ENCODE measurements at regions not wholly inside any gene's neighbourhood (a gene's known extent, or its start where the extent isn't known, plus 50 kb on each side); places are given as distances from the start of the nearest gene placed in this dataset.

- DNase-seq (ENCODE audit: low spot score) = no peak
These were observed 62.8 kb upstream of the BCAR3 start for GRCh38 chr1:93744299-93744988.

- DNase-seq (ENCODE audit: low spot score) = no peak
These were observed 61.8 kb upstream of the BCAR3 start for GRCh38 chr1:93743465-93743864.

- no peak for DNase-seq (ENCODE audit: low spot score)
These were observed 59.0 kb upstream of the BCAR3 start for GRCh38 chr1:93740601-93741031.

- DNase-seq (ENCODE audit: low spot score) = no peak
These were observed 58.5 kb upstream of the BCAR3 start for GRCh38 chr1:93740157-93740556.

GRCh38 chr1:93739472-93739871, 57.8 kb upstream of the BCAR3 start:
- no peak for DNase-seq (ENCODE audit: low spot score)

- DNase-seq (ENCODE audit: low spot score) = no peak
These were observed 57.3 kb upstream of the BCAR3 start for GRCh38 chr1:93738926-93739325.

GRCh38 chr1:93738075-93738622, 56.5 kb upstream of the BCAR3 start:
- DNase-seq (ENCODE audit: low spot score) = no peak

- DNase-seq (ENCODE audit: low spot score) = no peak
These were observed 54.1 kb upstream of the BCAR3 start for GRCh38 chr1:93735722-93736121.

GRCh38 chr1:93734999-93735398, 53.4 kb upstream of the BCAR3 start:
- DNase-seq (ENCODE audit: low spot score) = no peak

GRCh38 chr1:93733340-93733739, 51.7 kb upstream of the BCAR3 start:
- no peak for DNase-seq (ENCODE audit: low spot score)

- no peak for DNase-seq (ENCODE audit: low spot score)
These were observed 50.9 kb upstream of the BCAR3 start for GRCh38 chr1:93732514-93732913.

Data from cerebellar cortex (tissue), 1 donor.